ENCODE measurements at regions not wholly inside any gene's neighbourhood (a gene's known extent, or its start where the extent isn't known, plus 50 kb on each side); places are given as distances from the start of the nearest gene placed in this dataset.

- Mint-ChIP-seq H3K9me3 (peaks cover 4% of the 10 kb centered on the region; the same call in 2 of the 3 replicates), H3K36me3 (ENCODE audit: low read depth) (peaks cover 3% of the 10 kb centered on the region; the same call in 2 of the 3 replicates), H3K4me3 (no peak overlapping the region), H3K4me1 (no peaks in the 10 kb centered on the region), H3K27me3 (ENCODE audit: insufficient read depth, low read depth, poor library complexity) (no peaks in the 10 kb centered on the region), H3K27ac (no peak overlapping the region)
- TF ChIP-seq ETS1 (IDR thresholded peaks at IDR 0.05) (no peak), POLR2AphosphoS5 (IDR thresholded peaks at IDR 0.05; ENCODE audit: low read depth) (no peak), EZH2 (IDR thresholded peaks at IDR 0.05; ENCODE audit: low read depth, unreplicated experiment) (no peak), STAT1 (IDR thresholded peaks at IDR 0.05; ENCODE audit: unreplicated experiment) (no peak)
- H3K4me2 ChIP-seq, result no peak overlapping the region
- no peak overlapping the region for H3K4me3 ChIP-seq
- H3K36me3 ChIP-seq (ENCODE audit: insufficient read depth), result no peaks in the 10 kb centered on the region
- H3K79me2 ChIP-seq (replicated peaks; ENCODE audit: insufficient read depth), result no peaks in the 10 kb centered on the region
- H3K27me3 ChIP-seq (ENCODE audit: insufficient read depth), result no peaks in the 10 kb centered on the region
- no peak overlapping the region for H2AFZ ChIP-seq
- no peaks in the 10 kb centered on the region for H4K20me1 ChIP-seq (replicated peaks; ENCODE audit: insufficient read depth)
- ATAC-seq (no peak), DNase-seq (ENCODE audit: low spot score) (no peak)
- no peaks in the 10 kb centered on the region for H3F3A ChIP-seq (replicated peaks; ENCODE audit: low read depth)
- H3K27ac ChIP-seq (ENCODE audit: low read depth), result no peak overlapping the region
- no peaks in the 10 kb centered on the region for H3K9me2 ChIP-seq (ENCODE audit: insufficient read depth)
- H3K4me1 ChIP-seq (ENCODE audit: insufficient read depth), result no peaks in the 10 kb centered on the region
Measured at GRCh38 chr7:115649429-115649828, 381.1 kb downstream of the TFEC start.

GRCh38 chr7:115647712-115648111 lies 382.9 kb downstream of the TFEC start:
- no peaks in the 10 kb centered on the region for H3K4me1 ChIP-seq (ENCODE audit: insufficient read depth)
- Mint-ChIP-seq H3K4me3 (no peak overlapping the region), H3K27me3 (ENCODE audit: insufficient read depth, low read depth, poor library complexity) (no peaks in the 10 kb centered on the region)
- TF ChIP-seq NANOG (IDR thresholded peaks at IDR 0.05; ENCODE audit: borderline replicate concordance), result no peak
- no peak for TF ChIP-seq ZNF462 (CRISPR knock-in tag; IDR thresholded peaks at IDR 0.05)
- no peak for TF ChIP-seq ZNF331 (CRISPR knock-in tag; IDR thresholded peaks at IDR 0.05; ENCODE audit: low read depth)
- TF ChIP-seq ZNF114 (CRISPR knock-in tag; IDR thresholded peaks at IDR 0.05), result no peak
- no peak for TF ChIP-seq ETS1 (IDR thresholded peaks at IDR 0.05)
- TF ChIP-seq CTCF (conservative IDR thresholded peaks at IDR 0.05; ENCODE audit: low read depth in 2 of 2), result no peak
- TF ChIP-seq EZH2 (IDR thresholded peaks at IDR 0.05; ENCODE audit: low read depth, unreplicated experiment), result no peak
- no peak for TF ChIP-seq JUNB (IDR thresholded peaks at IDR 0.05; ENCODE audit: unreplicated experiment)
- no peak for TF ChIP-seq POLR2AphosphoS5 (IDR thresholded peaks at IDR 0.05; ENCODE audit: low read depth)
- TF ChIP-seq STAT1 (IDR thresholded peaks at IDR 0.05; ENCODE audit: unreplicated experiment), result no peak

More at GRCh38 chr7:115647712-115648111, 382.9 kb downstream of the TFEC start:
- Mint-ChIP-seq H3K9me3 (peaks cover 6% of the 10 kb centered on the region; the same call in 2 of the 3 replicates), H3K4me1 (no peaks in the 10 kb centered on the region), H3K27ac (no peak overlapping the region), H3K36me3 (ENCODE audit: low read depth) (peaks cover 3% of the 10 kb centered on the region; the same call in 2 of the 3 replicates)
- Histone ChIP-seq H3K4me3 (no peak overlapping the region), H4K20me1 (replicated peaks; ENCODE audit: insufficient read depth) (no peaks in the 10 kb centered on the region), H3K27me3 (ENCODE audit: insufficient read depth) (no peaks in the 10 kb centered on the region), H3K9me2 (ENCODE audit: insufficient read depth) (no peaks in the 10 kb centered on the region), H3F3A (replicated peaks; ENCODE audit: low read depth) (no peaks in the 10 kb centered on the region), H3K79me2 (replicated peaks; ENCODE audit: insufficient read depth) (no peaks in the 10 kb centered on the region), H3K4me2 (no peak overlapping the region), H3K27ac (ENCODE audit: low read depth) (no peak overlapping the region), H3K36me3 (ENCODE audit: insufficient read depth) (no peaks in the 10 kb centered on the region), H2AFZ (no peak overlapping the region)
- ATAC-seq (no peak), DNase-seq (ENCODE audit: low spot score) (no peak)
